HG02970 (cell line): ENCODE measurements at regions not wholly inside any gene's neighbourhood (a gene's known extent, or its start where the extent isn't known, plus 50 kb on each side); places are given as distances from the start of the nearest gene placed in this dataset.
"Not testable (repeated sequence)": the region's sequence is repeated elsewhere in the genome, so short reads cannot be mapped to it uniquely, and the experiment has no call there.

Experiments
- ATAC-seq: cut with Tn5 transposase; IDR thresholded peaks from one replicate; pipeline ENCODE4 v1.9.1; 2021; ENCODE audit warnings: mild to moderate bottlenecking, moderate library complexity, moderate number of reproducible peaks; ENCODE audit not compliant: unreplicated experiment, low FRiP score

DNA sequence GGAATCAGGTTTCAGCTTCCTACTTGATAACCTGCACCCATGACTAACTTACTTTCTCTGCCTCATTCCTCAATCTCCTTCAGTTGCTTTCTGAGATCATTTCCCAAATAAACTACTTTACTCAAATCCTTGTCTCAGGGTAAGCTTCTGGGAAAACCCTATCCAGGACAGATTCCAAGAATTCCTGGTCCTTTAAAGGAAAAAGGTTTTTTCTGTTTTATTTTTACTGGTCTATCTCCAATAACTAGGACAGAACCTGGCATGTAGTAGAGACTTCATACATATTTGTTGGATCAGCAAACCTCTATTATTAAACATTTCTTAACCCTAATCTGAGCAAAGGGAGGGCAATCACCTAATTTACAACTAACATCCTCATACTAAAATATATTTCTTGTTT is 910.5 kb upstream of the CHORDC1 start:
- no peak for ATAC-seq

GRCh38 chr11:91129596-91129995 is 906.7 kb upstream of the CHORDC1 start:
- no peak for ATAC-seq

DNA sequence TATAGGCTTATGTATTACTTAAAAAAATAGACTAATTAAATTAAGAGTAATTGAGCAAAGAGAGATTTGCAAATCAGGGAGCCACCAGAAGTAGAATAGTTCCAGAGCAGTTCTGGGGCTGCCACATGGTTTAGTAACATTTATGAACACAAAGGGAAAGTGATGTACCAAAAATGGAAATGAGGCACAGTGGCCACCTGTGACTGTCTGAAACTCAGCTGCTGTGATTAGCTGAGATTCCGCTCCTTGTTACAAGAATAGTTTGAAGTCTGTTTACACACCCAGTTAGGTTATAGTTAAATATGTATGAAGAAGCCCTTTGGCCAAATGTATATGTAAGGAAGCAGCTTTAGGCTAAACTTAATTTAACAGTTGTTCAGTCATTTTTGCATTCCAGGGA is 901.5 kb upstream of the CHORDC1 start:
- ATAC-seq, result no peak

DNA sequence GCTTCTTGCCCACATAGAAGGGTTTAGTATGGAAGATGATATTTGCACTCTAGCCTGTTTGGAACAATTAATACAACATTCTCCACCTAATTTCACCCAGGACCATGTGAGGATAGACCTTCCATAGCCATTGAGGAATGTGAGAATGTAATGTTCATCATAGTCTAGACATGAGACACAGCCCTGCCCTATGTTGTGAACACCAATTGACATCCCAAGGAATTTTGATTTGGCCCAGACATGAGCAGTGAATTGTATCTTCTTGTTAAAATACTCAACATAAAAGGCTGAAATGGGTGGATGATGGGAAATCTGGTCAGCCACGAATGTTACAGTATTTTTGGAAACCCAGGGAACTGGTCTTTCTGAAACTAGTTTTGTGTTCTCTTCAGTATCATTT is 892.3 kb upstream of the CHORDC1 start:
- no peak for ATAC-seq

- no peak for ATAC-seq
These were observed 881.4 kb upstream of the CHORDC1 start for GRCh38 chr11:91104237-91104636.

- no peak for ATAC-seq
These were observed 877.6 kb upstream of the CHORDC1 start for GRCh38 chr11:91100427-91100826.

DNA sequence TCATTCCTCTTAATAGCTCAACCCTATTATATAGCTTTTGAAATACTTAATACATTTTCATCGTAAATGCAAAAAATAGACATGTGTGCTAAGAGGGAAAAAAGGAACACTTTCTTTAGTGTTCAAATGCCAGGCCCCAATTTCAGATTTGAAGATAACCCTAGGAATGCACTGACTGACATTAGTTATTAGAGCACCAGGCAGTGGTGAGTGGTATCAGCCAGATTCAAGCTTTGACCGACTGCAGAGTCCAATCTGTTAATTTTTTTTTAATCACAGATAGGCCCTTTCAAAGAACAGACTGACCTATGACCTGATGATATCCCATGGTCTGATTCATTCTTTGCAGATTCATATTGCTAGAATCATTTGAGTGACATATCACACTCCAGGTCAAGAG is 874.2 kb upstream of the CHORDC1 start:
- ATAC-seq, result no peak

- ATAC-seq, result no peak
These were observed 870.3 kb upstream of the CHORDC1 start for GRCh38 chr11:91093141-91093540.

GRCh38 chr11:91091563-91091962 is 868.7 kb upstream of the CHORDC1 start:
- no peak for ATAC-seq

DNA sequence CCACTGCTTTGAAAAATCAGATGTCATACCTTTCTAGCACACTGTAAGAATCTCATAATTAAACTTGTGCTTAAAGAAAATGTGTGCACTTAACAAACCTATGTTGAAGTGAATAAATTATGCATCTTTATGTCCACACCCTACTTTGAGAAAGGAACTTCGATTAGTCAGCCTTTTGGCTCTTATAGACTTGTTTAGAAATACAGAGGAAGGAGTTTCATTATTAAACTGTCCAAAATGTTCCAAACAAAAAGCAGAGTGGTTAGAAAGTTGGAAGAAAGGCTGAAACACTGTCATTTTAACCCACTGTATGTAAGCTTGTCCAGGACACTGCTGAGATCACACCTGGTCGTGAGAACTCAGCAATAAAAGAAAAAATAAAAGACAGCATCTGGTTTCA is 863.2 kb upstream of the CHORDC1 start:
- no peak for ATAC-seq

GRCh38 chr11:91082255-91082654 is 859.4 kb upstream of the CHORDC1 start:
- ATAC-seq, result no peak

DNA sequence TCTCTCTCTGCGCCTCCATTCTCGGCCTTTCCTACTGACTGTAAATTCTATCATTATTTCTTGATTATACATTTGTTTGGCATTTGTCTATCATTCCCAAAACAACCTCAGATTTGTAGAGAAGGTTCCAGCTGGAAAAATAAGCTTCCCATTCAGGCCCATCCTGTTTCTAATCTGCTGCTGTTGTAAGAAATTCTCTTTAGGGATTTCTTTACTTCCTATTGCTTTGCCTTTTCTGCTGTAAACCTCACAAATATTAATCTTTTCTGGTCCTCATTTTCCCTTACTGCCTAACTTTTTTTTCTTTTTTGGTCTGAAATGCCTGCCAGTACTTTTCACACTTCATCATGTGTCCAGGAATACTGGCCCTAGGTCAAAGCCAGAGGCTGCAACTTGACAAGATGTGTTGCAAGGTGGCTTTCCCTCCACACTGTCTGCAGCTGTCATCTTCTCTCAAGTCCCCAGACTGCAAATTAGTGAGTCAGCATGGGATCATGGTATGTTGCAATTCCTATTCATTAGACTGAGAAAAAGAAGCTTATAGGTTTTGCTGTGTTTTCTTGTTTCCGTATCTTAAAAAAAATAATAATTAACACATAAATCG is 858.7 kb upstream of the CHORDC1 start:
- no peak for ATAC-seq

DNA sequence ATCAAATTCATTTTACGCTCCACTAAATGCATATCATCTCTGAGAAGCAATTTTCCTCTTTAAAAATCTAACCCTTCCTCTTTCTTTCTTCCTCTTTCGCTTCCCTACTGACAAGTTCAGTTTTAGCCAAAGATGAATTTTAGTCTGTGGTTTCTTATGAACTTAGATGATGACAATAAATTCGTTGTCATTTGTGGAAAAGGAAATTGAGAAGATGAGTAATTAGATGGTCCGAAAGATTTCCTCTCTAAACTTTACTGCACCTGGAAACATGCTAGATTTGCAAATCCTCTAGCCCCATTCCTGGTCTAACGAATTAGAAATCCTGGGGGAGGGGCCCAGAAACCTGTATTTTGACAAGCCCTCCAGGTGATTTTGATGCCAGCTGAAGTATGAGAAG is 855.4 kb upstream of the CHORDC1 start:
- ATAC-seq, result no peak

DNA sequence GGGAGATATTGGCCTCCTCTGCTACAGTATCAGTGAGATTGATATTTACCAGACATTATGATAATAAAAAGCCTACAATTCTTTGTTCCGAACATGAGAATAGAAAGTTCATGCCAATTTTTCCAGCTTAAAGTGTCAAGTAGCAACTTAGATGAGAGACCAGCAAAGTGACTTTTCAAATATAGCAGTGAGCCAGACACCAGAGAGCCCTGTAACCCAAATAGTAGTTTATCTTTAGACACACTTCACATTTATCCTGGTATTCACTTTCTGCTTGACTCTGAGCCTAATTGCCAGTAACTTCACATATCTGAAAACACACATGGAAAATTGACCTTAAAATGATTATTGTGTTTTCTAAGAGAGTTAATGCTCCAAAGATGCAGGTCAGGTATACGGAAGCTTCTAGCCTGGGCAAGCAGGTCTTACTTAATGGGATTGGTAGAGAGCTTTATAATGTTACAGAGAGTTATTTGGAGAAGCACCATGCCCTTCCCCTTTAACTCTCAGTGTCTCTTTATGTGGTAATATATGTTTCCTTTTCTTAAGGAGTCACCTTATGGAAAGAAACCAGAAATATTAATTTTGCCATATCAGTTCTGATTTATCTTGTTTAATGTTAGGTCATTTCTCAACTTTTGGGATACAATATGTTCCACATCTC is 852.3 kb upstream of the CHORDC1 start:
- no peak for ATAC-seq

- no peak for ATAC-seq
These were observed 844.8 kb upstream of the CHORDC1 start for GRCh38 chr11:91067666-91068065.

DNA sequence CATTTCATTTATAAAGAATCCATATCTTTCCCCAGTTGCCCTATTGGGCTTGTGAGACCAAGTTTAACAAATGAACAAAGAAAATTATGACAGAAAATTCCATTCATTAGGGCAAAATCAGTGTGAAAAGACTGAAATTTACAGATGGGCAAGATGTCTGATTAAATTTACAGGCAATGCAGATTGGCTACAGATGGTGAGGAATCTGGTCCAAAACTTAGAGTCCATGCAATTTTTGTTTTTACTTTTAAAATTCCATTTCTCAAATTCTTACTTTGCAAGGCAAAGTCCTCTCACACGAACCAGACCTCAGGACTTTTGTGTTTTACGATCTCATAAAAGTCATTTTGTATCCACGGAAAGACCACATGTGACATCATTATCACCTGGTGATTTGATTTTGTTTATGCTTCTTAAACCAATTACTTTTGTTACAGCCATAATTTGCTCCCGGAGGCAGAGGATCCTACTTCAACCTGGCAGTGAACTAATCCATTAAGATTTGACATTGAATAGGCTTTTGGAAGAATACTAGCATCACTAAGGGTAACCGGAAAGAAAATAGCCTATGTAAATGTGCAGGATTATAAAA is 843.7 kb upstream of the CHORDC1 start:
- no peak for ATAC-seq

- ATAC-seq, result not testable (repeated sequence)
These were observed 840.5 kb upstream of the CHORDC1 start for GRCh38 chr11:91063399-91063798.

DNA sequence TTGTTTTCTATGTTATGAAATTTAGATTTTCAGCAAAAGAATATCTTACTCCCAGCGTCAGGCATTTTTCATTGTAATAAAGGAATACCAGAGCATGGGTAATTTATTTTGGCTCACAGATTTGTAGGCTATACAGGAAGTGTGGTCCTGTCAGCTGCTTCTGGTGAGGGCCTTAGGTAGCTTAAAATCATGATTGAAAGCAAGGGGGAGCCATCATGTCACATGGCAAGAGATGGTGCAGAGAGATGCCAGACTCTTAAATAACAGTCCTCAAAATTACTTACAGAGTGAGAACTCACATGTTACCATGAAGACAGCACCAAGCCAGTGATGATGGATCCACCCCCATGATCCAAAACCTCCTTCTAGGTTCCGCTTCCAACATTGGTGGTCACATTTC is 825.0 kb upstream of the CHORDC1 start:
- ATAC-seq, result no peak

- ATAC-seq, result no peak
These were observed 823.4 kb upstream of the CHORDC1 start for GRCh38 chr11:91046261-91046660.

- ATAC-seq, result no peak
These were observed 818.8 kb upstream of the CHORDC1 start for GRCh38 chr11:91041626-91042025.

- no peak for ATAC-seq
These were observed 800.9 kb upstream of the CHORDC1 start for GRCh38 chr11:91023731-91024130.

GRCh38 chr11:91011503-91011902 is 788.7 kb upstream of the CHORDC1 start:
- no peak for ATAC-seq
